ENCODE measurements at regions not wholly inside any gene's neighbourhood (a gene's known extent, or its start where the extent isn't known, plus 50 kb on each side); places are given as distances from the start of the nearest gene placed in this dataset.
"Not testable (repeated sequence)": the region's sequence is repeated elsewhere in the genome, so short reads cannot be mapped to it uniquely, and the experiment has no call there.

DNA sequence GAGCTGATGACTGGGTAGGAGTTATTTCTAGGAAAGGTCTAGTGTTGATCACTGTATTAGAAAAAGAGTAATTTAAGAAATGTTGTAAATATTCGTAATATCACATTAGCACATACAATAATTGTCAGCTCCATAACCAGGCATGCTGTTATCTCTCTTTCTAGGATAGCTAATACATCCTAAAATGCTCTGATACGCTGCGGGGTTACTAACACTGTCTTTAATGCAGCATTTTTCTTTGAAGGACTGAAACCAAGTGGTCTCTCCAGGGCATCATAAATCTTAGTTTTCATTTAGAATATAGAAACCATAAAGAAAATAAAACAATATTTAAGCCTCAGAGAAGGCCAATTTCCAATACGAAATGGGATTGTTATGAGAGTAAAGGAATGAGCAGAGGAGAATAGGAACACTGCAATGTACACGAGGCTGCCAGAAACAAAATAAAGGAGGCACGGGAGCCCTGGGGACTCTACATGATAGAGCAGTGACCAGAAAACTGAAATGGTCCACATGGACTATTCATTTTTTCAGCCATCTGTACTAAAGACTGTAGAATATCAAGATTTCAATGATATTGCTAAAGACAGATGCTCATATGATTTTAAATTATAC is 1606.7 kb upstream of the AGA start:
- no peak for DNase-seq

DNA sequence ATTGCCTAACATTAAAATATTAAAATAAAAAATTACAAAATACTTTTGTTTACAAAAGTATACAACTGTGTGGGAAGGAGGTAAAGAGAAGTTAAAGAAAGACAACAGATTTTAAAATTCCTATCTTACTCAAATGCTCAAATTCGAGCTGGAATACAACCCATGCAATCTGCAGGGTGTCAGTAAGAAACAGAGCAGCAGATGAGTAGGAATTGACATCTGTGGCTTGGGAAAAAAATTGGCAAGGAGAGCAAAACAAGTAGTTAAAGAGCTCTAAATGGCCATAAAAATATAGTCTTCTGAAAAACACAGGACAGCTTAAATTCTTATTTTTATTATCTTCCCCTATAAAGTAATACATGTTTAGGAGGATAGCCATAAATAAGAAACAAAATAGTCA is 1609.0 kb upstream of the AGA start:
- DNase-seq = no peak

DNA sequence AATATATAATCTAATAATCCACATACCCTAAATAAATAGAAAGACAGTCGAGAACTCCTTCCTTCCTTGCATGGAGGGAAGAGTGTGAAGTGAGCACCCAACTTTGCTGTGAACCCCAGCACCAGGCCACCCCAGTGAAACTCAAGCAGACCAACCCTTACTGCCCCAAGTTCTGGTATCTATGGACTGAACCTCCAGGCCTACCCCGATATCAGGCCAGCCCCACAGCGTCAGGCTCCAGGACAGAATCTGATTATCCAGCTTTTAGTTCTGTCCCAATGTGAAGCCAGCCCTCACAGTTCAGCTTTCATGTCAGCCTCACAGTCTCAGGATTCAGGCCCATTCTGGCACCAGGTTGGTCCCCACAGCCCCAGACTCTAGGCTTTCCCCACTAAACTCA is 1617.2 kb upstream of the AGA start:
- DNase-seq = no peak

DNA sequence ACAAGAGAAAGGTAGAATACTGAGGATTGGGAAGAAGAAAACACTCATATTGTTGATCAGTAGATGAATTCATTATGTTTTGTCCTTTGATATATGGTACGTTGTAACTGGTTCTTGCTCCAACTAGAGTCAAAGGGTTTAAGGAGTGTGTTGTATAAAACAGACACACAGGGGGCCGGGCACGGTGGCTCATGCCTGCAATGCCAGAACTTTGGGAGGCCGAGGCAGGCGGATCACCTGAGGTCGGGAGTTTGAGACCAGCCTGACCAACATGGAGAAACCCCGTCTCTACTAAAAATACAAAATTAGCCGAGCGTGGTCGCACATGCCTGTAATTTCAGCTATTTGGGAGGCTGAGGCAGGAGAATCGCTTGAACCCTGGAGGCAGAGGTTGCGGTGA is 1624.0 kb upstream of the AGA start:
- DNase-seq = not testable (repeated sequence)

DNA sequence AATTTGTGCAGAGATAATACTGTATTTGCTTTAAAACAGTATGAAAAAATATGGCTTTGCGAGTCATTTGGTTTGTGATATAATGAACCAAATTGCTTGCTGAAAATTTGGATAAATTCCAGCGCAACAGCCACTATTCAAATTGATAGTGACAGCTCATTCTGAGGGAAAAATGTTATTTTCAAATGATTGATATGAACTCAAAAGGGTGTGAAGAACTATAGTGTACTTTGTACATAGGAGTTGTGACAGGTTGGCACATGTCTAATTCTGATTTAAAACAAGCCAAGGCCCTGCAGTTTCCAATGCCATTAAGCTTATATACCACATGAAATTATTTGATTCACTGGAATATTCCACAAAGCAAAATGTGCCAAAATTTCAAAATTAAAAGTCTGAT is 1628.9 kb upstream of the AGA start:
- DNase-seq = no peak

DNA sequence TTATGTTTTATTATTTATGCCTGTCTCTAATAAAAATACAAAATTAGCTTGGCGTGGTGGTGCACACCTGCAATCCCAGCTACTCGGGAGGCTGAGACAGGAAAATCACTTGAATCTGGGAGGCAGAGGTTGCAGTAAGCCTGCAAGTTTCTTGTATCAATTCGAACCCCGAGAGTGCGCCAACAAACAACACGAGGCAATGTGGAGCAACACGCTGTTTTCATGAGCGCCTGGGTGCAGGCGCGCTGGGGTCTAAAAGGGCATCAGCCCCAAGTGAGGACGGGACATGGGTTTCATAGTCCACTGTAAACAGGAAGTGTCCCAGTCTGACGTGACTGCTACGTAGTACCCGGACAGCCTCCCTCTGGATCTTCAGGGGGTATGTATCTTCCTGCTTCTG is 1634.6 kb upstream of the AGA start:
- DNase-seq = no peak

- DNase-seq = no peak
Observed at GRCh38 chr4:179095585-179096221, 1653.5 kb upstream of the AGA start.

- no peak for DNase-seq
Observed at GRCh38 chr4:179097741-179098140, 1655.5 kb upstream of the AGA start.

DNA sequence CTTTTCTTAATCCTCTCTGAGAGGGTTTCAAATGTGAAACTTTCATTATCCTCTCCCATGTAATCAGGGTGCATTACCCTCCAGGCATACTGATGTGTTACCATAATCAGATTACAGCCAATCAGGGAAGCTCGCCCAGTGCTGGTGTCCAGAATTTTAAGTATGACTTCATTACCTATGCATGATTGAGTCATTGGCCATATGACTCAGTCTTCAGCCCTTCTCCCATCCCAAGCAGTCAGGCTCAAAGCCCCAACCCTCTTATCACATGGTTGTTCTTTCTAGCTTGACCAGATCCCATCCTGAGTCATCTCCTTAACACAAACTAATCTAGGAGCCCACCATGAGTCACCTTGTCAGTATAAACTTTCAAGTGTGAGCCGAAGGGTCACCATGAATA is 1668.1 kb upstream of the AGA start:
- DNase-seq = no peak

DNA sequence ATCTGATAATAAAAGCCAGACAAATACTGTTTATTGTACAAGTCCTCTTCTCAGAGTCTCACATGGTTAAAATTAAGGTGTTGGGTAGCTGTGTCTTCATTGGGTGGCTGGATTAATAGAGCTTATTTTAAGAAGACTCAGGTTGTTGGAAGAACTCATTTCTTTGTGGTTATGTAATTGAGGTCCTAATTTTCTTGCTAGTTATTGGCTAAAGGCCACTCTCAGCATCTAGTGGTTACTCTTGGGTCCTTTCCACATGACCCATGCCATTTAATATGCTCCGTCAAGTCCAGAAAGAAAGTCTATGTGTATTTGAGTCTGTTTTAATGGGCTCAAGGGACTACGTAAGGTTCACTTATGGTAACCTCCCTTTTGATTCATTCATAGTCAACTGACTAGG is 1668.6 kb upstream of the AGA start:
- no peak for DNase-seq

DNA sequence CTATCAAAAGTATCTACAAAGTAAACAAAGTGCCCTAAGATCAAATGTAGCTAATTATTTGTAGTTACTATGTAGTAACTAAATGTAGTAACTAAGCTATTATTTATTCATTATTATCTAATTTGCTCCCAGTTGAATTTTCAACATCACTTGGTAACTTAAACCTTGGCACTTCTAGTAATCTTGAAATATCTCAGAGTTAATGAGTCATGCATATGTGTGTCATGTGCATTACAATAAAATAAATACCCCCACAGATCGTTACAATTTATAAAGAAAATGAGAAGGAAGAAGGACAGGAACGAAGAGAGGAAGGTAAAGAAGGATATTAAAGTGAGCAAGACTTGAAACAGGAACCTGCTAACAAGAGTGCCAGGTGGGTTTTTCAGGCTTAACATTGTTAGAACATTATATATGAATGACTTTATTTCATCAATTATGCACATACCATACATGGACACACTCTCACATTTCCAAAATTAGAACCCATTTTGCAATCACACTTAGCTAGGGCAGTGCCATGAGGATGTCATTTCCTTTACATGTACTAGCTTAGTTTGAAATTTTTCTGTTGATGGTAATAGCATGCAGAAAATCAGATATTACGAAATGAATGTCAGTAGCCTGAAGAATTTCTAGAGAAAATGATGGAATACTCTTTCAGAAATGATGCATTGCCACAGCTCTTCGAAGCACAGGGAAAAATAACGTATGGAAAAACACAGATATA is 1670.4 kb upstream of the AGA start:
- no peak for DNase-seq

- DNase-seq = no peak
Observed at GRCh38 chr4:179114615-179115014, 1672.4 kb upstream of the AGA start.

GRCh38 chr4:179116011-179116410 is 1673.8 kb upstream of the AGA start:
- no peak for DNase-seq

DNA sequence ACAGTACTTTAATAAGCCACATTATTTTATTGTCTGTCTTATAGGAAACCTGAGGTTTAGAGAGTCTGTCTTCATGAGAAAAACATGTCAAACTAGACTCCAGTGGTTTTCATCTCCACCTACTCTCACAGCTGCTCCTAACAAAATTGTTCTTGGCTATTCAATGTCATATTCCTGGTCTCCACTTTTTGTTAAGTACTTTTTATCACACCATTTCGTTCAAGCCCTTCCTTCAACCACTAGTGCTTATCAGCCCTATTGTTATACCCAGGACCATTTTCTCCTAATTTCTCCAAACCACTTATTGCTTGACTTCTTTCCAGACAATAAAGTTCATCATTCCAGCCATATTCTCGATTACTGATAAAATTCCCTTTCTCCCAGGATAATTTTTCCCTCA is 1674.3 kb upstream of the AGA start:
- DNase-seq = no peak

DNA sequence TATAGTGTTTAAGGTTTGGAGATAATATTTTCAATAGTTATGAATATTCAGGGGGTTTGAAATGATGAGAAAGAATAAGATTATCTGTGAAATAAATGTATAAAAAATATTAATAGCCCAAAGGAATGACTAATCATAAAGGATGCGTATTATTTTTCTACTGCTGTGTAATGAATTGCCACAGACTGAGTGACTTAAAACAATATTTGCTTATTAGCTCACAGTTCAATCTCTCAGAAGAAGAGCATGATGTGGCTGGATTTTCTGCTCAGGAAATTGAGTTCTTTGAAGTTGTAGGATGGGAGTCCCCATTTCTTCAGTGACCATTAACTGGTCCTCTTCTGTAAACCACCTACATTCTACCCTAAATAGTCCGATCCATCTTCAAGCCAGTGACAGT is 1680.8 kb upstream of the AGA start:
- DNase-seq = no peak

- no peak for DNase-seq
Observed at GRCh38 chr4:179124419-179124818, 1682.2 kb upstream of the AGA start.

GRCh38 chr4:179124957-179125356 is 1682.7 kb upstream of the AGA start:
- no peak for DNase-seq

DNA sequence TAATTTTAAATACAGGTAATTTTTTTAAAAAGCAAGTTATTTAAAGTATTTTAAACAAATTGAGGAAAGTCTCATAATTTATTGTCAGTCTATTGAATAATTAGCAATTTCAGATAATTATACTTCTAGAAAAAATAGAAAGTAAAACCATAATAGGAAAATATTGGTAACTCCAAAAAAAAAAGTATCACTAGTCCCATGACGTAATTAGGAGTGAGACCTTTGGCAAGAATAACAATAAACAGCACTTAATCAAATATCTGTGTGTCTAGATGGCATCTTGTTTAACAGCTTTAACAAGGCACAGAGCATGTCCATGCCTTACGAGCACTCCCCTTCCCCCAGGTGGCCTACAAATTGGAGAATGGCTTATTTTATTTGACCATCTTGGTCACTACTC is 1683.6 kb upstream of the AGA start:
- DNase-seq = no peak

- DNase-seq = no peak
Observed at GRCh38 chr4:179128299-179128698, 1686.1 kb upstream of the AGA start.

DNA sequence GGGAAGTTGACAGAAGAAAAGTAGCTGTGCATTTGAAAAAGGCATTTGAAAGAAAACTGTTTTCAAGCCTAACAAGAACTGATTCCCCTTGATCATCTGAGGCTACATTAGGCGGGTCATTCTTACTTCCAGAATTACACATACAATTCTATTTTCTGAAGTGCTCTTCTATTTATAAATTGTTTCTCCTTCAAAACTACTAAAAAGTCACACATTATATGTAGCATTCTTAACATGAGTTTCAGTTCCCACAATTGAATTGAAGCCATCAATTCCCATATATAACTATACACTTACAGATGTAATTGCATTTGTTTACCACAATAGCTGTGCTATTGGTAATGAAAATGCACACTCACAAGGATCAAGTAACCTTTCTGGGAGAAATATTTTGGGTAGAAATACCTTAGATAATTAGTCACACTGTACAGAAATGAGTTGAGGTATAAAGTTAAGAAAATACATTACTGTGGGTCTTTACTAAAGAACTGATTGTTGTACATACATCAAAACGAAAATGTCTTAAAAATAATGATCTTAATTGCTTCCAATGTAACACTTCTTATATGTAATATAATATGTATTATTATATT is 1688.0 kb upstream of the AGA start:
- no peak for DNase-seq

- DNase-seq = no peak
Observed at GRCh38 chr4:179145746-179146525, 1703.7 kb upstream of the AGA start.

DNA sequence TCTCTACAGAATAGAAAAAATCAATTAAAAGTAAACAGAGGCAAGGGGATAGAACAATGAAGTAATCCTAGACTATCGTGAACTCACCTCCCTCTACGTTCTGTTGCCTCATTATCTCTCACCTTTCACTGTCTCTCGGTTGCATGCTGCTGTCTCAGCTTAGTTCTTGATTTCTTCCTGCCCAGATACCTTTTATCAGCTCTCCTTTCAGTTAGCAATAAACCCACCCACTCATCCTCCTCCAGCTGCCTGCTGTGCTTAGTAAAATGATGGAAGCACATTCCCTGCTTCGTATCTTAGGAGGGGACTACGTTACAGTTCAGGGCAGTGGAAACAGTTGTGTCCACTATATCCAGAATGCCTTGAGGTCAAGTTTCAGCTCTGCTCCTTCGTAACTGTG is 1709.5 kb upstream of the AGA start:
- DNase-seq = no peak

- DNase-seq = no peak
Observed at GRCh38 chr4:179163147-179163546, 1720.9 kb upstream of the AGA start.
